HPDE6-E6E7 (cell line): ENCODE measurements at regions not wholly inside any gene's neighbourhood (a gene's known extent, or its start where the extent isn't known, plus 50 kb on each side); places are given as distances from the start of the nearest gene placed in this dataset.

Experiments
- DNase-seq: peaks from one replicate; pipeline ENCODE4 v3.0.0; 2011; ENCODE audit warnings: missing footprints; ENCODE audit errors: extremely low spot score

DNA sequence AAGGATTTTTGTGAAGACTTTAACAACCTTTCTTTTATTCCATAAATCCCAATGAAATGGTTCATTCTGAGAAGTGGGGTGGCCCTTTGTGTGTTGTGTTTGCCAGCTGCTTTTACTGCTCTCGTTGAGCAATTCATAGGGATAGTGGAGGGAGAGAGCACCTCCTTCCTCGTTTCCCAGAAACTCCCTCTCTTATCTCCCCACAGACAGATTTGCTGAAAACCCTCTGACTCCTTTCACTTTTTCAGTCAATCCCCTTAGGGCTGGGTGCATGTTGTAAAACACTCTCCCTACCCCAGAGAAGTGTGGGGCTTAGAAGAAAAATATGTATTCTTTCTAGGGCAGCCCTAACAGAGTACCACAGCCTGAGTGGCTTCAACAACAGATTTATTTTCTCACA is 557.2 kb upstream of the RGMA start:
- DNase-seq, result no peak

GRCh38 chr15:93645594-93645993 is 556.6 kb upstream of the RGMA start:
- no peak for DNase-seq

DNA sequence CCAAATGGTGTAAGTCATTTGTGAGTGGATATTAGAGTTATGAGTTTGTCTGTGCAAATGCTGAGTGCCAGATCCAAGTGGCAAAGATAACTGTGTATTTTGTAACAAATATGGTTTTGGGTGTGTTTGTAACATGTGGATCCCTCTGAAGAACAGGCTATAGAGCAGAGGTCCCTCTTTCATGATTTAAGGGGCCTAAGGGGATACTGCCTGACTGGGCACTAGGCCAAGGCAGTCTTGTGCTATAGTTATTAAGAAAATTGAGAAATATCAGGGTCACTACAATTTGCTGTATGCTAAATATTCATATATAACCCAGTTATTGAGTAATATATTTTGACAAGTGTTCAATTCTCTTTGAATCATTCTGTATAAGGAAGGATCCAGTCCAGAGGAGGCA is 555.6 kb upstream of the RGMA start:
- DNase-seq, result no peak

GRCh38 chr15:93640411-93640962 is 551.5 kb upstream of the RGMA start:
- DNase-seq, result no peak

DNA sequence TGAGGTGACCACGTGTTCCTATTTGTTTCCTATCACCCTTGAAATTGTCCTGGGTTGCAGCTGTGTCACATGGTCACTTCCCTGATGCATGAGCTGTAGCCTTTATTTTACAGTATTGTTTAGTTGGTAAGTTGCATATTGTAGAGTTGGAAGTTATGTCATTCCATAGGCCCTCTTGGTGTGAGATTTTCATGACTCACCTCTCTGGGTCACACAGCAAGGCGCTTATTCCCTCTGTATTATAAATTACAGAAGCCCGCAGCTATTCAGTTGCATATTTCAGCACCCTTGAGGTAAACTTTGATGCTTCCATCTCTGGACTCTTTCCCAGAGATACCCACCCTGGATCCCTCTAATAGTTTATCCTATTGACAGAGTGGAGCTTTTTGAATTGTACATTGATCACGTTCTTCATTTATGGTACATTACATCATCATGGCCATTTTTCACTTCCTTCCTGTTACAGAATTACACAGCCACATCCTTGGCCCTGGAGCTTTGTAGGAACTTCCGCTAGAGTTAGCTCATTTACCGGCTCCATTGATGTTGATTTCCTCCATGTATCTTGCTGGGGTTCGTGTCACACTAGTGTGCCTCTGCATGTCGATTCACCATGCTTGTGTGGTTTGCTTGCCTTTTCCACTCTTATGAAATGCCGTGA is 543.1 kb upstream of the RGMA start:
- DNase-seq, result no peak

DNA sequence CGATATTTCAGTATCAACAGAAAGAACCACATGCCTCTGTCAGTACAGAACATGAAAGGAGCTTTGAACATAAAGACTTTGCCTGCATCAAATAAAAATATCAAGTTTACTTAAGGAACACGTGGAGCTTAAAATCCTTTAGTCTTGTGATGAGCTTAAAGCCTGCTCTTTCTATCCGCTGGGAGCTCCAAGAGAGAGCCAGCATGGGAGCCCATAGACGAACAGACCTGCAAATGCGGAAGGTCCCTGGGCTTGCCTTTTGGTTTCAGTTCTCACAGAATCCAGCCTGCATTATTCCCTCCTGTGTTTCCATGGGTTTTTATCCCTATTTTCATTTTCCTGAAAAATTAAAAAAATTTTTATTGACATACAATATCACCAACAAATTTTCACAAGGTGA is 530.6 kb upstream of the RGMA start:
- no peak for DNase-seq

DNA sequence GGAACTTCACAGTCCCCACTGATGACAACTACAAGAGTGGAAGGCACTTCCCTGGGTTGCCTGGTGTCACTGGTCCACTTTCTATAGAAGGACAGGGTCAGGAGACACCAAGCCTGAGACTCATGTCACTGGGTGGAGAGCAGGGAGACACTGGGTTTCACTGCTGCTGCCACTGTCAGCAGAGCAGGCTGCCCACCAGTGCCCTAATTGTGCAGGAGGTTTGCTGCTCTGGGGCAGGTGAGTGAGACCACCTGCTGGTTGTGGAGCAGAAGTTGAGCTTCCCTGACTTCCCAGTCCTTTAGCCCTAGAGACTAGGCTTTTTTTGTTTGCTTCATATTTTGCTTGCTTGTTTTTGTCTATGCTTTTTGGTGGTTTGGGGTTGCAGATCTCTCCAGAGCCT is 528.4 kb upstream of the RGMA start:
- no peak for DNase-seq

- DNase-seq, result no peak
Observed at GRCh38 chr15:93614386-93615104, 525.5 kb upstream of the RGMA start.

- no peak for DNase-seq
Observed at GRCh38 chr15:93613386-93613785, 524.4 kb upstream of the RGMA start.

- DNase-seq, result no peak
Observed at GRCh38 chr15:93612953-93613352, 523.9 kb upstream of the RGMA start.

GRCh38 chr15:93610944-93611343 is 521.9 kb upstream of the RGMA start:
- DNase-seq, result no peak

- no peak for DNase-seq
Observed at GRCh38 chr15:93608643-93609148, 519.7 kb upstream of the RGMA start.

GRCh38 chr15:93603550-93603949 is 514.5 kb upstream of the RGMA start:
- no peak for DNase-seq

DNA sequence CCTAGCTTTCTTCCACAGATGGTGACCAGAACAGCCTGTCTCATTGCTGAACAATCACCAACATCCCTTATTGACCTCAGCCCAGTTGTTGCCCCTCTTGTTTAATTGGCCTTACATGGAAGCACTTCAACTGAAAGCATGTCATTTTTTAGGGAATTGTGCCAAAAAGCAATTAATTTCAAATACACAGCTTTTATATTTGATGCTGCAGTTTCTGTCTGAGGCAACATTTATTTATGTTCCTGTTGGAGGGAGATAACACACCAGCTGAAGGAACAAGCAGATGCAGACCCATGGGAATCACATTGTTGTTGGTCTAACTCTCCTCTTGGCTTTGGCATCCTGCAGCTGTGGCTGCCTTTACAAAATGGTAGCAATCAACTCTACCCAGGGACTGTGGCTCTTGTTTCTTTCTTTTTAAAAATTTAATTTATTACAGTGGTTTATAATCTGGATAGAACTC is 498.1 kb upstream of the RGMA start:
- no peak for DNase-seq

DNA sequence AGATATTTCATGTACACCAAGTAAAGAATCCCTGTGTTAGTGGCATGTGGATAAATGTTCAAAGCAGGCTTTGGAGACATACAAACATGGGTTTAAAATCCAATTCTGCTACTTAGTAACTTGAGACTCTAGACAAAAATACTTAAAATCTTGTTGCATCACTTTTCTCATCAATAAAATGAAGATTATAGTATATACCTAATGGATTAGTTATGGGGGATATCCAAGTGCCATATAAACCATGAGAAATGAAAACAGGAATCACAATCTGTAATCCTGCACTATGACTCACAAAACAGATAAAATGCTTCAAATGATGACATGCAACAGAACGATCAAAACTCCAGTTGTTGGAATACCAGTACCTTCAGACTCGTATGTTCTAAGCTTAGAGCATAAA is 496.0 kb upstream of the RGMA start:
- DNase-seq, result no peak

DNA sequence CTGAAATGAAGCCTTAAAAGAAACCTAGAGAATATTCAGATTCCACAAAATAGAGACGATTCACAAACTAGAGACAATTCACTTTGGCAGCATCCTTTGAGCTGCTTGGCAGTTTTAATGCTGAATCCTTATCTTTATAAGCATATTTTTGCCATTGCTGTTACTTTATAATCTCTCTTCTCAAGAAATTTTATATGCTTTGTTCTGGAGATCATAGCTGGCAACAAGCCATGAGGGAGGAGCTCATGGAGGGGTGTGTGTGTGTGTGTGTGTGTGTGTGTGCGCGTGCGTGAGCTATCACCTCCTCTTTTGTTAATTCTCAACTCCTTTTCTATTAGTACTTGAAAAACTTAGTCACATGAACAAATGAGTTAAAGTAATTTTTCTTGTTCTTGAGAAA is 495.0 kb upstream of the RGMA start:
- no peak for DNase-seq

DNA sequence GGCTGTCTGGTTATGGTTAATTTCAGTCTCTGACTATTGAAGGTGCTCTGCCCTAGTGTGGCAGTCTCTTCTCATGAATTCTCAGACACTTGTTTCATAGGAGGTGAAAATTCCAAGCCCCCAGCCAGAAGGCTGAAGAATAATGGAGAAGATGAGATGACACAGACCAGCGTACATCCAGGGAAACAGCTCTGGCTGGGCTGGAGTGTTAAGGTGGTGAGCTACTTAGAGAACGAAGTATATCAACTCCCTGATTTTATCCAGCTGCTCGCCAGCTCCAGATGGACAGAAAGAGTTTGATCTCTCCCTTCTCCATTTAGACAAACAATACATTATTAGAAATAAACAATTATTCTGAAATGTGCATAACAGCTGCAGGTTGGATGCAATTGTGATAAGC is 494.5 kb upstream of the RGMA start:
- no peak for DNase-seq

DNA sequence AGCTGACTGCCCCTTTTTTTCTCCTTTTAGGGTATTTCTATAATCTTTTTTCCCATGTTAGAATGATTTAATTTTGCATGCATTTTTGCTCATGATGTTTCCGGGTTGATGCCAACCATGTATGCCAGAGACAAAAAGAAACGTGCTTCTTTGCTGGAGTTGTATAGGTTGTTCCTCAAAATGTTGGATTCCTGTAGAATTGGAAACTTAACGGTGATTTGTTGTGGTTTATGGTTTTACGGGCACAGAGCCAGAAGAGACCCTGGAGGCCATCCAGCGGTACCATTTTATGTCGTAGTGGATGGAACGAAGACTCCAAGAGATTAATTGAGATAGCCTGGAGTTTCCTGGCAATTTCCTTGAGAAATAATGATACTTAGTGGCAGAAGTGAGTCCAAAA is 481.5 kb upstream of the RGMA start:
- no peak for DNase-seq

DNA sequence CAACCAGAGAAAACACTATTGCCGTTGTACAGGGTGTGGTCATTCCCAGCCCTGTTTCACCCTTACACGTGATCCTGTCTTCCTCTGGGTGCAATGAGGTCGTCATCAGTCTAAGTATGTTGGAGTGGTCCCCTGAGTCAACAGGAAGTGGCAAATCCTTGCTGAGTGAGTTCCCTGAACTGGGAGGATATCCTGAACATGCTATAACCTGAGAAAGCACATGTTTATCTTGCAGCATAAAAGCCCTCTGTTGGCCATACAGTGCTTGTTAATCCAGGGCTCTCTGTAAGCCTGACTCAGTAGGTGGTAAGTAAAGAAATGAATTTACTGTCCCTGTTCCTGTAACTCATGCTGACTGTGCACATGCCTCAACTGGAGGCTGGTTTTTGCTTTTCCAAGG is 477.8 kb upstream of the RGMA start:
- DNase-seq, result peak; percentile 78

- DNase-seq, result no peak
Observed at GRCh38 chr15:93565201-93565600, 476.2 kb upstream of the RGMA start.

GRCh38 chr15:93563218-93563617 is 474.2 kb upstream of the RGMA start:
- no peak for DNase-seq

GRCh38 chr15:93562395-93563123 is 473.5 kb upstream of the RGMA start:
- DNase-seq, result no peak
